Stimulated activated CD8-positive, alpha-beta memory T cell treated with anti-CD3 and anti-CD28 coated beads, Interleukin-12 subunit alpha, Interleukin-12 subunit beta, amount 100 ng/mL, for 24 hours (primary cell): ENCODE measurements at regions not wholly inside any gene's neighbourhood (a gene's known extent, or its start where the extent isn't known, plus 50 kb on each side); places are given as distances from the start of the nearest gene placed in this dataset.
"Not testable (repeated sequence)": the region's sequence is repeated elsewhere in the genome, so short reads cannot be mapped to it uniquely, and the experiment has no call there.

Experiments
- DNase-seq: peaks from one replicate; pipeline ENCODE4 v3.0.0-alpha.2; 2020; ENCODE audit errors: extremely low read depth

- DNase-seq: no peak
Measured at GRCh38 chr2:225824748-225825449, 425.4 kb downstream of the NYAP2 start.

GRCh38 chr2:225821351-225821750 lies 421.8 kb downstream of the NYAP2 start:
- no peak for DNase-seq

- DNase-seq: no peak
Measured at GRCh38 chr2:225820826-225821225, 421.3 kb downstream of the NYAP2 start.

- DNase-seq: no peak
Measured at GRCh38 chr2:225814554-225814953, 415.0 kb downstream of the NYAP2 start.

- DNase-seq: no peak
Measured at GRCh38 chr2:225806105-225806504, 406.6 kb downstream of the NYAP2 start.

- not testable (repeated sequence) for DNase-seq
Measured at GRCh38 chr2:225802076-225802475, 402.6 kb downstream of the NYAP2 start.

- DNase-seq: no peak
Measured at GRCh38 chr2:225797394-225797793, 397.9 kb downstream of the NYAP2 start.

GRCh38 chr2:225794652-225795400 lies 395.3 kb downstream of the NYAP2 start:
- DNase-seq: no peak

GRCh38 chr2:225793736-225794550 lies 394.4 kb downstream of the NYAP2 start:
- no peak for DNase-seq

GRCh38 chr2:225788571-225789094 lies 389.1 kb downstream of the NYAP2 start:
- no peak for DNase-seq

- DNase-seq: no peak
Measured at GRCh38 chr2:225787497-225787896, 388.0 kb downstream of the NYAP2 start.

GRCh38 chr2:225781991-225782390 lies 382.5 kb downstream of the NYAP2 start:
- no peak for DNase-seq

GRCh38 chr2:225781145-225781544 lies 381.6 kb downstream of the NYAP2 start:
- DNase-seq: no peak

GRCh38 chr2:225779829-225780228 lies 380.3 kb downstream of the NYAP2 start:
- DNase-seq: no peak

GRCh38 chr2:225773148-225773547 lies 373.6 kb downstream of the NYAP2 start:
- DNase-seq: no peak

GRCh38 chr2:225771701-225772100 lies 372.2 kb downstream of the NYAP2 start:
- no peak for DNase-seq

- DNase-seq: no peak
Measured at GRCh38 chr2:225768741-225769140, 369.2 kb downstream of the NYAP2 start.

- DNase-seq: no peak
Measured at GRCh38 chr2:225766431-225766830, 366.9 kb downstream of the NYAP2 start.

- DNase-seq: no peak
Measured at GRCh38 chr2:225765820-225766219, 366.3 kb downstream of the NYAP2 start.

GRCh38 chr2:225764346-225764745 lies 364.8 kb downstream of the NYAP2 start:
- no peak for DNase-seq

GRCh38 chr2:225763711-225764110 lies 364.2 kb downstream of the NYAP2 start:
- DNase-seq: no peak

GRCh38 chr2:225761396-225761795 lies 361.9 kb downstream of the NYAP2 start:
- no peak for DNase-seq
